ENCODE measurements at regions not wholly inside any gene's neighbourhood (a gene's known extent, or its start where the extent isn't known, plus 50 kb on each side); places are given as distances from the start of the nearest gene placed in this dataset.

GRCh38 chr3:148307443-148307843, 390.3 kb upstream of the AGTR1 start:
- H3K27ac ChIP-seq (ENCODE audit: low read depth) = no peak overlapping the region
- no peak for DNase-seq (ENCODE audit: low spot score)
- no peaks in the 10 kb centered on the region for H3K36me3 ChIP-seq (ENCODE audit: insufficient read depth)
- no peak overlapping the region for H3K4me3 ChIP-seq
- H3F3A ChIP-seq (replicated peaks; ENCODE audit: low read depth) = no peaks in the 10 kb centered on the region
- Mint-ChIP-seq H3K9me3 (no peaks in the 10 kb centered on the region; the same call in 2 of the 3 replicates), H3K27ac (no peak overlapping the region), H3K4me3 (no peak overlapping the region), H3K27me3 (ENCODE audit: insufficient read depth, low read depth, poor library complexity) (no peaks in the 10 kb centered on the region), H3K4me1 (no peaks in the 10 kb centered on the region), H3K36me3 (ENCODE audit: low read depth) (no peaks in the 10 kb centered on the region)
- no peaks in the 10 kb centered on the region for H3K79me2 ChIP-seq (replicated peaks; ENCODE audit: insufficient read depth)
- H2AFZ ChIP-seq = no peak overlapping the region
- ATAC-seq = no peak
- no peak overlapping the region for H3K4me2 ChIP-seq
- no peak for TF ChIP-seq EZH2 (IDR thresholded peaks at IDR 0.05; ENCODE audit: low read depth, unreplicated experiment)
- TF ChIP-seq NANOG (IDR thresholded peaks at IDR 0.05; ENCODE audit: borderline replicate concordance) = no peak
- TF ChIP-seq STAT1 (IDR thresholded peaks at IDR 0.05; ENCODE audit: unreplicated experiment) = no peak
- TF ChIP-seq ZNF462 (CRISPR knock-in tag; IDR thresholded peaks at IDR 0.05) = no peak
- no peak for TF ChIP-seq ZNF114 (CRISPR knock-in tag; IDR thresholded peaks at IDR 0.05)
- no peak for TF ChIP-seq CREB1 (CRISPR knock-in tag; IDR thresholded peaks at IDR 0.05; ENCODE audit: low read depth)
- H3K9me2 ChIP-seq (ENCODE audit: insufficient read depth) = no peaks in the 10 kb centered on the region
- H4K20me1 ChIP-seq (replicated peaks; ENCODE audit: insufficient read depth) = no peaks in the 10 kb centered on the region
- H3K4me1 ChIP-seq (ENCODE audit: insufficient read depth) = no peaks in the 10 kb centered on the region
- no peaks in the 10 kb centered on the region for H3K27me3 ChIP-seq (ENCODE audit: insufficient read depth)

DNA sequence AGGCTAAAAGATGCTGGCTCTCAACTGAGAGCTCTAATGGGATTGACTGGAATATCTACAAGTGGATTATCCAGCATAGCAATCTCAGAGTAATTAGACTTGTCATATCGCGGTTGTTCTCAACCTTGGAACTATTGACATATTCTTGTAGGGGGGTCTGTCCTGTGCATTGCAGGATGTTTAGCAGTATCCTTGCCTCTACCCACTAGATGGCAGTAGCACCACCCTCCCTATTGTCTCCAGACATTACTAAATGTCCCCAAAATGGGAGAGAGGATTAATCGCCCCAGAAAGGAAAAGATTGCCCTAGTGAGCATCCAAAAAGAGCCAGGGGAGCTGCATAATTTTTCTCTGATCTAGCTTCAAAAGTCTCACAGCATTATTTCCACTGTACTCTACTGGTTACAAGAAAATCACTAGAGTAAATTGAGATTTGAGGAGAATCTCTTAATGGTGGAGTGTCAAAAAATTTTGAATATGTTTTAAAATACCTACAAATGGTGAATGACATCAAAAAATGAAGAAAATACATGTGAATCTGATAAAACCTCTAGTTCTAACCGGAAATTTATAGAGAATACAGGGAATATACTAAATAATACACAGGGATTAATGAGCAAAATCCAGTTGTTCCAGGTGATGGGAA, 388.2 kb upstream of the AGTR1 start:
- H4K20me1 ChIP-seq (replicated peaks; ENCODE audit: insufficient read depth) = no peaks in the 10 kb centered on the region
- 0 out of 2 replicates have a peak overlapping the region, but pooled peaks have one; percentile 14 for H2AFZ ChIP-seq
- Mint-ChIP-seq H3K36me3 (ENCODE audit: low read depth) (no peaks in the 10 kb centered on the region), H3K9me3 (no peaks in the 10 kb centered on the region; the same call in 2 of the 3 replicates), H3K27me3 (ENCODE audit: insufficient read depth, low read depth, poor library complexity) (no peaks in the 10 kb centered on the region), H3K27ac (no peak overlapping the region), H3K4me1 (no peaks in the 10 kb centered on the region), H3K4me3 (no peak overlapping the region)
- H3F3A ChIP-seq (replicated peaks; ENCODE audit: low read depth) = no peaks in the 10 kb centered on the region
- ATAC-seq (peak; percentile 89), DNase-seq (ENCODE audit: low spot score) (peak; percentile 79)
- H3K9me2 ChIP-seq (ENCODE audit: insufficient read depth) = no peaks in the 10 kb centered on the region
- no peak overlapping the region for H3K4me2 ChIP-seq
- H3K36me3 ChIP-seq (ENCODE audit: insufficient read depth) = no peaks in the 10 kb centered on the region
- H3K4me3 ChIP-seq = no peak overlapping the region
- H3K79me2 ChIP-seq (replicated peaks; ENCODE audit: insufficient read depth) = no peaks in the 10 kb centered on the region
- no peaks in the 10 kb centered on the region for H3K27me3 ChIP-seq (ENCODE audit: insufficient read depth)
- H3K4me1 ChIP-seq (ENCODE audit: insufficient read depth) = no peaks in the 10 kb centered on the region
- H3K27ac ChIP-seq (ENCODE audit: low read depth) = no peak overlapping the region
- TF ChIP-seq, protein P1, sequence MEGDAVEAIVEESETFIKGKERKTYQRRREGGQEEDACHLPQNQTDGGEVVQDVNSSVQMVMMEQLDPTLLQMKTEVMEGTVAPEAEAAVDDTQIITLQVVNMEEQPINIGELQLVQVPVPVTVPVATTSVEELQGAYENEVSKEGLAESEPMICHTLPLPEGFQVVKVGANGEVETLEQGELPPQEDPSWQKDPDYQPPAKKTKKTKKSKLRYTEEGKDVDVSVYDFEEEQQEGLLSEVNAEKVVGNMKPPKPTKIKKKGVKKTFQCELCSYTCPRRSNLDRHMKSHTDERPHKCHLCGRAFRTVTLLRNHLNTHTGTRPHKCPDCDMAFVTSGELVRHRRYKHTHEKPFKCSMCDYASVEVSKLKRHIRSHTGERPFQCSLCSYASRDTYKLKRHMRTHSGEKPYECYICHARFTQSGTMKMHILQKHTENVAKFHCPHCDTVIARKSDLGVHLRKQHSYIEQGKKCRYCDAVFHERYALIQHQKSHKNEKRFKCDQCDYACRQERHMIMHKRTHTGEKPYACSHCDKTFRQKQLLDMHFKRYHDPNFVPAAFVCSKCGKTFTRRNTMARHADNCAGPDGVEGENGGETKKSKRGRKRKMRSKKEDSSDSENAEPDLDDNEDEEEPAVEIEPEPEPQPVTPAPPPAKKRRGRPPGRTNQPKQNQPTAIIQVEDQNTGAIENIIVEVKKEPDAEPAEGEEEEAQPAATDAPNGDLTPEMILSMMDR (conservative IDR thresholded peaks at IDR 0.05; ENCODE audit: low read depth in 2 of 2) = peak; percentile 82 to 86
- TF ChIP-seq POLR2AphosphoS5 (IDR thresholded peaks at IDR 0.05; ENCODE audit: low read depth) = no peak
- no peak for TF ChIP-seq STAT1 (IDR thresholded peaks at IDR 0.05; ENCODE audit: unreplicated experiment)
- no peak for TF ChIP-seq REST (IDR thresholded peaks at IDR 0.05; ENCODE audit: unreplicated experiment)
- no peak for TF ChIP-seq ZNF114 (CRISPR knock-in tag; IDR thresholded peaks at IDR 0.05)
- no peak for TF ChIP-seq ZNF331 (CRISPR knock-in tag; IDR thresholded peaks at IDR 0.05; ENCODE audit: low read depth)

All from GM23338 (cell line).